HG03565 (cell line): ENCODE measurements at regions not wholly inside any gene's neighbourhood (a gene's known extent, or its start where the extent isn't known, plus 50 kb on each side); places are given as distances from the start of the nearest gene placed in this dataset.
"Not testable (repeated sequence)": the region's sequence is repeated elsewhere in the genome, so short reads cannot be mapped to it uniquely, and the experiment has no call there.

ENCODE experiments used
- ATAC-seq: cut with Tn5 transposase; IDR thresholded peaks from one replicate; pipeline ENCODE4 v1.9.1; 2021; ENCODE audit warnings: mild to moderate bottlenecking, moderate library complexity; ENCODE audit not compliant: unreplicated experiment

- no peak for ATAC-seq
These were observed 235.0 kb downstream of the PTGER3 start for GRCh38 chr1:70812442-70813109.

GRCh38 chr1:70818401-70818800, 229.2 kb downstream of the PTGER3 start:
- ATAC-seq, result no peak

DNA sequence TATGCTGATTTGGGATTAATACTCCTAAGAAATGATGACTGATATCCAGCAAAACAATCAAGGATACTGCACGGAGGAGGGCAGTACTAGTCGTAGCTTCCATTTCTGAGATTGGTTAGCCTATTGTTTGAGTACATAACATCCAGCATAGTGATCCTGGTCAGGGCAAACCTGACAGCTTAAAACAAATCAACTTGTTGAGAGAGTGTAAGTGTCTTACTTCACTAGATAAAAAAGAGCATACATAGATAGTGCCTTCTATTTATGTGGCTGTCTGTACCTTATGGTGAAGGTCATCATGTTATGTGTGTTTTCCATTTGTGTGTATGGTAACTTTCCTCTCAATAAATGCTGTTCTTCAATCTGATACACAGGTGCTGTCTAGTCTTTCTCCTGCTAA, 228.4 kb downstream of the PTGER3 start:
- no peak for ATAC-seq

DNA sequence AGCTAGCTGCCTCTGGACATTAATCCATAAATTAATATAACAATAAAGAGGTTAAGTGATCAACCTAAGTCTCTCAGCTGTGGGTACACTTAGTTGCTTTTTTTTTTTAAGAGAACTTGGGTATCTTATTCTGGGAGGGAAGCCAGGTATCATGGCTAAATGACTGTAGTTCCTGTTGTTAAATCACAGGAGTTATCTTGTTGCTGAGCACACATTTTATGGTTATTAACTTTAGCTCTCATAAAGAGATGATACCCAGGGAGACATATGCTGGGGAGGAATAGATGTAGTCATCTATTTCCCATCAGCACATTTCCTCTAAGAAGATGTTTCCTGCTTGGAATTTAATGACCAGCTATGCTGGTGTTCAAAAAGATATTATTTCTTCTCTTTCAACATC, 227.8 kb downstream of the PTGER3 start:
- no peak for ATAC-seq

- no peak for ATAC-seq
These were observed 227.2 kb downstream of the PTGER3 start for GRCh38 chr1:70820396-70820795.

DNA sequence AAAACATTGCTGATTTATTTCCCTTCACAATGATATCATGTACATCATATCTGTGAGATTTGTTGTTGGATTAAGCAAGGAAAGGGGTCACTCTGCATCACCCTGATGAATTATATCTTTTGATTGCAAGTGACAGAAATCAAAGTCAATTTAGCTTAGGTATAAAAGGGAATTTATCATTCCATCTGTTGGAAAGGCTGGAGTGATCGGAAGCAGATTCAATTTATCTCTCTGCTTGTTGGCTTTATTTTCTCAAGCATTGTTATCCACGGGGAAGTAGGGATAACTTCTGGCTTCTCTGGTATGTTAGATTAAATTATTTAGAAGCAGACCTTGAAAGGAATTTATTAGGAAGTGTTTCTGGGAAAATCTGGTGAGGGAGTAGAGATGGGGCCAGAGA, 226.6 kb downstream of the PTGER3 start:
- ATAC-seq, result no peak

DNA sequence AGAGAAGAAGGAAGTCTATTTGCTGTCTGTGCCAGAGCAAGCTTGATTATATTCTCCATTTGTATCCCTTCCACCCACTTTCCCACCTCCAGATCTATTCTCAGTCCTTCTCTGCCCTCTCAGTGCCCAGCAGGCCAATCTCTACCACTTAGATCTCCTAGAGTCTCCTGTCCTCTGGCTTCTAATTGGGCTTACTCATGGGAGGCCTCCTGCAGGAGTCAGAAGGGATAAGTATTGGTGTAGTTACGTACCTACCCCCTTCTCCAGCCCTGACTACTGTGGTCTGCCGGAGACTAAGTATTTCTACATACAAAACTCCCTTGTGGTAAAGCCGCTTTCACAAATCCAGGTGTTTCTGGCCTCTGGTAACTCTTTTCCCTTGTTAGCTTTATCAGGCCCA, 221.2 kb downstream of the PTGER3 start:
- ATAC-seq, result no peak

DNA sequence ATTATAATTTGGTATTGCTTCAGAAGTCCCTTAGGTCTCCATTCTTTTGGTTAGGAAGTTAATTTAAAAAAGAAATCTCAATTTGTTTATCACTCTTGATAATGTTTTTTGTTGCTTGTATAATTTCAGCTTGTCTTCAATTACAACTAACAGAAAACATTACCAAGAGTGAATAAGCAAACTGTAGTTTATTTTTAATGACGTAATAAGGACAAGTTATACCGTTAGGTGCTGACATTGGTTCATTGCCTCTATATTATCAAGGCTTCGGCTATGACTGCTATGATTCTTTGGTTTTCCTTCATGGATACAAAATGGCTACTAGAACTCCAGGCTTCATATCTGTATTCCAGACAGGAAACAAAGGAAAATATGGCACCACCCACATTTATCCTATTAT, 220.6 kb downstream of the PTGER3 start:
- no peak for ATAC-seq

DNA sequence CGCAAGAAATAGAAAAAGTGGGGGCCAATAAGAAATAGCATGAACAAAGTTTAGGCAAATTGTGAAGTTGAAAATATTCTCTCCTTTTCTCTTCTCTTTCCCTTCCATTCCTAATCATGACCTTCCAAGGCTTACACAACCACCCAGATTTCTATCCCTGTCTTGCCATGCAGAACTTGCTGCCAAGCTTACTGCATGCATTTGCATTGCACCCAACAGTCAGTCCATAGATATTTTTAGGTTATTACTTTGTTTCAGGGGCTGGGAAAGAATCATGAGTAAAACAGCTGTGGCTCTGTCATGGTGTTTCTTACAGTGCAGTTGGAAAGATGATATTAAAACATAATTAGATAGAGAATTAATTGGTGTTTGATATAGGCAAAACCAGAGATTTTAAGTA, 219.4 kb downstream of the PTGER3 start:
- ATAC-seq, result no peak

DNA sequence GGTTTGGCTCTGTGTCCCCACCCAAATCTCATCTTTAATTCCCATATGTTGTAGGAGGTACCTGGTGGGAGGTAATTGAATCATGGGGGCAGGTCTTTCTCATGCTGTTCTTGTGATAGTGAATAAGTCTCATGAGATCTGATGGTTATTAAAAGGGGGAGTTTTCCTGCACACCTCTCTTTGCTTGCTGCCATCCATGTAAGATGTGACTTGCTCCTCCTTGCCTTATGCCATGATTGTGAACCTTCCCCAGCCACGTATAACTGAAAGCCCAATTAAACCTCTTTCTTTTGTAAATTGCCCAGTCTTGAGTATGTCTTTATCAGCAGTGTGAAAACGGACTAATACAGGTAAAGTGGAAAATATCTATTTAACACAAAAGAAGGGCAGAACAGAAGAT, 213.3 kb downstream of the PTGER3 start:
- ATAC-seq, result not testable (repeated sequence)

DNA sequence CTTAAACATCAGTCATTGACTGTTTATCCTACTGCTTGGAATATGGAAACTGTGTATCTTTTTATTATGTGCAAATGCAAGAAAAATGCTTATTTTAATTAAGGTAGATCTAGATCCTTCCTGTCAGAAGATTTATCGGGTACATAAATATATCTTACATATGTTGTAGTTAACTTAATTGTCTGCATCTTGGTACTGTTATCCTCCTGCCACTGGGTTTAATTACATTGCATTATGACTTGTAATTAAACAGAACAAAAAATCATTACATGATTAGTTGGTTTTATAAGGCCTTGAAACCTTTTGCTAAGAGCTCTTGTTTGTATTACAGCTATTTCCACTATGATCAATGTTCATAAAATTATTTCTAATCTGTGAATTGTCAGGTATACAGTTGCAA, 211.2 kb downstream of the PTGER3 start:
- no peak for ATAC-seq

DNA sequence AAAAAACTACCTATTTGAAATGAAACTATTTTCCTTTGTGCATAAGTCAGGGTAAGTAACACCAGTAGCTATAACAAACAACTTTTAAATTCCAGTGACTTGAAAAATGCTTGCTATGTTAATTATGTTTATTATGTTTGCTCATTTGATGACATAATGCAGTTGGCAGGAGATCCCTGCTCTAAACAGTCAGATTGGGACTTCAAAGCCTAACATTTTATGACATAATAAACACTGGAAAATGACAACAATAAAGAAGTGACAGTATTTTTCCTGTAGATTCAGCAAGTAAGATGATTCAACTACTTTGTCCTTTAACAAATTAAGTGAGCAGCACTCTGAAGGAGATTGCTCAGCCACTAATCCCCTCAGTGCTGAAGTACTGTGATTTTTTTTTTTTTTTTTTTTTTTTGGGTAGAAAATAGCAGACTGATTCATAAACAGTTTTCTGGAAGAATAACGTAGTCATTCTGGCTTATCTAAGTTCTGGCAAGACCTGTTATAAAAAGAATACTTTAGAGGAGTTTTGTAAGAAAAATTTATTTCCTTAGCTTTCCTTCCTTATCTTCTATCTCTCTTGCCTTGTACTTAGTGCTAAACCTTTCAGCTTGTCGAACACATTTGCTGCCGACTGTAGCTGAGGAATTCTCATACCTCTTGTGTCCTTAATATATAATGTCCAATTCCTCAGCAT, 207.2 kb downstream of the PTGER3 start:
- ATAC-seq, result no peak

- ATAC-seq, result no peak
These were observed 205.1 kb downstream of the PTGER3 start for GRCh38 chr1:70842562-70842961.

- ATAC-seq, result no peak
These were observed 204.2 kb downstream of the PTGER3 start for GRCh38 chr1:70843452-70843851.

DNA sequence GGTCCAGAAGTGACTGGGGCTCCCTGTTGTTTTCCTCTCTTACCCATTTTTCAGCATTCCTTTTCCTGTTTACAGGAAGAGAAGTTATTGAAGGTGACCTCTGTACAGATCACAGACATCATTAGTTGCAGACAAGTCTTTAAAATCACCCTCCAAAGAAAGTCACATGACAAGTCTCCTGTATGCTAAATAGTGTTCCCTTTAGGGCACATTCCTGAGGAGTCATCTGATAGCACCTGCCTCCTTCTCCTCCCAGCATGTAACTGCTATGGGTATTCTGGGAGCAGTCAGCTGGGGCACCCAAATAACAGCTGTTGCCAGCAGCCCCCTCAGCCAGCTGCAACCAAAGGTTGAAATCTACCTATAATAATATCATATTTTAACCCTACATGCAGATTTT, 200.6 kb downstream of the PTGER3 start:
- ATAC-seq, result no peak

GRCh38 chr1:70855203-70855602, 192.4 kb downstream of the PTGER3 start:
- ATAC-seq, result no peak

- ATAC-seq, result no peak
These were observed 191.4 kb downstream of the PTGER3 start for GRCh38 chr1:70856201-70856600.

DNA sequence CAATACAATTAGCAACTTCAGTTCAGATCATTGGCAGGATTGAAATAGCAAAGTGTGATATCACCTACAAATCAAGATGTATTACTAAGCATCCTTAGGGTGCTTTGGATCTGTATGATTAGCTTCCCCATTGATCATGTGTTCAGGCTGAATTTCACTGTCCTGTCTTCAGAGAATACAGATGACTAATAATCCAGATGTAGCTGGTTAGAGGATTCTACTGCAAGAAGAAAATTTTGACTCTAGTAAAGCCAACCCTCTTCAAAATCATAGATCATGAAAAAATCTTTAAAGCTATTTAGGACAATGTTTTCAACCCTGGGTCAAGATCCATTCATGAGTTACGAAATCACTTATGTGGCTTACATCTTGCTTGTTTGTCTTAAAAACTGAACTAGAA, 184.4 kb downstream of the PTGER3 start:
- no peak for ATAC-seq

DNA sequence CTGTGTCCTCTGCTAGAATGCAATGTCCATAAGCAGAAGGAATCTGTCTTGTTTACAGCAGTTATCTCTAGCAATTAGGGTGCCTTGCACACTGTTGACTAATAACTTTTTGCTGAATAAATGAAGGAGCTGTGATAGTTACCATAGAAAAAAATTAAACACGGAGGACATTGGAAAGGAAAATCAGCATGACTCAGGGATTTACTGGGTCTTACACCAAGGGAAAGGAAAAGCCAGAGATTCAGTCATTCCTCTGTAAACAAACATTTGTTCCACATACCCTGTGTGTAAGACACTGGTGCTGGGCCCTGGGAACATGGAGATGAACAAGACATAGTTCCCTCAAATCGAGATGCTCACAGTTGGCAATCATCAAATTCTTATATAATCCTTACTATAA, 183.3 kb downstream of the PTGER3 start:
- ATAC-seq, result no peak

- no peak for ATAC-seq
These were observed 180.9 kb downstream of the PTGER3 start for GRCh38 chr1:70866542-70867264.

GRCh38 chr1:70871790-70872189, 175.8 kb downstream of the PTGER3 start:
- ATAC-seq, result no peak

DNA sequence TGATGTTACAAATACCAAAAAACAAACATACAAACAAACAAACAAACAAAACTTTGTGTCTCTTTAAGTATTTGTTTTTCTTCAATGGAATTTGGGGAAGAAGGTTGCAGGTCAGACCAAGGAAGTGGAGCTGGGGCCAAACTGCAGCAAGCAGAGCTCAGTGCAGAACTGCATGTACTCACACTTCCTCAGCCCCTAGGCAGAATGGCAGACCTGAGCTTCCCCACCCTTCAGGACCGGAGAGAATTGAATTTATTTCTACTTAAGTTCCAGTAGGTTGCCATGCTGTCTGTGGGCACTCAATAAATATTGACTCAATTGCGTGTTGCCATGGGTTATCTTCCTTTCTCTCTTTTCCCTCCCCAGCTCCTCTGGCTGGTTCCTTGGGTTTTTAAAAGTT, 173.6 kb downstream of the PTGER3 start:
- ATAC-seq, result no peak
